NCI-H774 (cell line): ENCODE measurements at regions not wholly inside any gene's neighbourhood (a gene's known extent, or its start where the extent isn't known, plus 50 kb on each side); places are given as distances from the start of the nearest gene placed in this dataset.
A peak's percentile ranks its signal among the peaks of the same experiment; 100 is the strongest.
"Not testable (repeated sequence)": the region's sequence is repeated elsewhere in the genome, so short reads cannot be mapped to it uniquely, and the experiment has no call there.

Source experiments
- DNase-seq: peaks from one replicate; lab custom pipeline; 2025; lab: John Stamatoyannopoulos, UW

DNA sequence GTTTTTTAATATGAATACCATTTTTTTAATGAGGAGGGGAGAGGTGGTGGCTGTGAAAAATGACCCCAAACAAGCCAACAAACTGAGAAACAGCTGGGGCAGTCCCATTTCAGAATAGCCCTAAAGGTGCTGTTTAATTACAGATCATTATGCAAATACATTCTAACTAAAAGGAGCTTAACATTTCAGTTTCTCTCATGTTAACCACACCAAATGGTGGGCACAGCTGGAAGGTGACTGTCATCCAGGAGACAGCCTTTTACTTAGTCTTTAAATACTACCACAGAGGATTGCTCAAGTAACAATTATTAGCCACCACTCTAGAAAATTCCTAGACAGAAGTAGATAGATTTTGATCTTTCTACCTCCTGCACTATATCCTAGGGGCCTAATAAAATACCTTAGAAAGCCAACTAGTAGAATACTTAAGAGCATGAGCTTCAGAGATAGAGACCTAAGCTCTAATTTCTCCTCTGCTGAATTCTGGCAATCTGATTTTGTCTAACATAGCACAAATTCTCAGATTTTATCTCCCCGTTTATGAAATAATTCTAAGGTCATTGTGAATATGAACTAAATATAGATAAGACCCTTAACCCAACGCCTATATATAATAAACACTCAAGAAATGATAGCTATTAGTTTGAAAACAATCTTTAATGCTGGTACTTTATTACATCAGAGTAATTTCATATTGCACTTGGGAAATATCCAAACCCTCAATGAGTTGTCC is 615.1 kb upstream of the NRSN1 start:
- DNase-seq = no peak

DNA sequence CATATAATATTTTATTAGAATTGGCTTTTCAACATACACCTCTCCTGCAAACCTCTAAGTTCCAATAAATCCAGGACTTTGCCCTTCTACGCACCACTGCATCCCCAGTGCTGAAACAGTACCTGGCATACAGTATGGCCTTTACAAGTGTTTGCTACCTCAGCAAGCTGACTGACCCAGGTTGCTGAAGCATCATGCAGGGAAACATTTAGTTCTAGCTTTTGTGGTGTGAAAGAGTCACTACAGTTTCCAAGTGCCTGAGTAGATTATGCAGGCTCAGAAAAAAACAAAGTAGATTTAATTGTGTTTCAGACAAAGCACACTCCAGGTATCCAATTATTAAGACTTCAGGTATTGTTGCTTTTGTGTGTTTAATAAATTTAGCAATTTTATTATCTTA is 614.2 kb upstream of the NRSN1 start:
- peak; percentile 28 for DNase-seq

DNA sequence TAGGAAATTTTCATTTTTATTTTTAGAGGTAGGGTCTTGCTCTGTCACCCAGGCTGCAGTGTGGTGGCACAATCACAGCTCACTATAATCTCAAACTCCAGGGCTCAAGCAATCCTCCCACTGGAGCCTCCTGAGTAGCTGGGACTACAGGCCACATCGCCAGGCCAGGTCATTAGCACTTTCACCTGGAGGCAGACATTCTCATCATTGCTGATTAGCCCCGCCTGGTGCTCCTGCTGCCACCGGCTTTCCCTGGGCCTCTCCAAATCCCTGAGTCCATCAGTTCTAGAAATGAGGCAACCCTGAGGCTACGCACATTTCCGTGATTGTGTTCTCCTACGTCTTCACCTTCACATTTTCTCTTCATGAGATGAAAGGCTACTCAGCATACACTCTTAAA is 607.7 kb upstream of the NRSN1 start:
- no peak for DNase-seq

DNA sequence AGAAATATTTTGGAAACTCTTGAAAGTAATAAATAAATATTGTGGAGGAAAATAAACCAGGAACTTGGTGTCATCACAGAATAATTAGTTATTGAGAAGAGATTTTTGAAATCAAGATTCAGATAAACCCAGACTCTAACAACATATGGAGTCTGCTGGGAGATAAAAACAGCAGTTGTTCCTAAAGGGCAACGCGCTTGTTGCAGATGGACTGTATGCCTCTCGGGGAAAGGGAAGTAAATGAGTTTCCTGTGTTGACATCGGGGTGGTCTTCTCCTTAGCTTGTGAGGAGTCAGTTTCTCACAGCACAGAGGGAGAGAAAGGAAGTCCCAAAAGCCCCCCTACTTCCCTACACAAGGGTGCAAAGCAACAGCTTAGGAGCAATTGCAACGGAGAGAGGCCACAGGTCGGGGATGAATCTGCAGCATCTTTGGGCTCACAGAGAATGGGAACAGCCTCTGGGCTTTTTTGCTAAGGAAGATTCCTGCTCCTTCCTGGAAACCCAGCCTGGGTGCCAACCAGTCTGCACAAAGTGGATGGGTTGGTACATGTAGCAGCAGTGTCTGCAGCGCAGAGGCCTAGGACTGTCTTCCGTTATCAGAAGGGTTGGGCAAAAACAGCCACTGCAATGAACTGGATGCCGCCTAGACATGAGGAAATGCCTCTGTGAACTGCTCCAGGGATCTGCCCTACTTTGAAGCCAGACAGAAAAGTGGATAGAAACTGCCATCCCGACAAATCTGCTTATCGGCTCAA is 603.0 kb upstream of the NRSN1 start:
- no peak for DNase-seq

DNA sequence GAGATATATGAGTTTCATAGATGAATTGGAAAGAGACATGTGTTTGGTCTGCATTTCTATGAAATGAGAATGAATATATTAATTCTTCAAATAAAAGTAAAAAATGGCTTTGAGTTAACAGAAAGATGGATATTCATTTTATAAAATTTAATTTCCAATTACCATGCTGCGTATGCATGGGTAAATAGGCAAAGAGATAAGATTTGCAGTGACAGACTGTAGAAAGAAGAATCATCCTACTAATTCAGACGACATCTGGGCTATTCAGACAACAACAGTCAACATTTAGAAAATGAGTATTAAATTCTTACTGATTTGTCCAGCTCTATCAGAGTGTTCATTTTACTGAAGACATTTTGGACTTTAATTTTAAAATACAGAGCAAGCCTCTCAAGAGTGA is 602.2 kb upstream of the NRSN1 start:
- DNase-seq = no peak

DNA sequence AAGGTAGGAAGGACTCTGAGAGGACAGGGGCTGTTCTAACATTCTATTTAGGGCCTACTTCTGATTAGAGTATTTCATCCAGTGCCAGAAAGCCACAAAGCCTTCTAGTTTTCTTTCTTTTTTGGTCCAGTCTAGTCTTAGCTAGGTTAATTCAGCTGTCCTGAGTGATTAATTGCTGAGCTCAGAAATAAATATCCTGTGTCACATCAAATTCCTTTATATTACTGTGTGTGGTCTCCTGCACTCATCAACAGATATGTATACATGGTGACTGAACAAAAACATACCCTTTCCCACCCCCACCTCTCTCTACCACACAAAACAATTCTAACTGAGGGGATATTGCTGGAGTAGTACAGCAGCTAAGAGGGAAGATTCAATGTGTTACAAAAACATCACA is 601.5 kb upstream of the NRSN1 start:
- DNase-seq = no peak

DNA sequence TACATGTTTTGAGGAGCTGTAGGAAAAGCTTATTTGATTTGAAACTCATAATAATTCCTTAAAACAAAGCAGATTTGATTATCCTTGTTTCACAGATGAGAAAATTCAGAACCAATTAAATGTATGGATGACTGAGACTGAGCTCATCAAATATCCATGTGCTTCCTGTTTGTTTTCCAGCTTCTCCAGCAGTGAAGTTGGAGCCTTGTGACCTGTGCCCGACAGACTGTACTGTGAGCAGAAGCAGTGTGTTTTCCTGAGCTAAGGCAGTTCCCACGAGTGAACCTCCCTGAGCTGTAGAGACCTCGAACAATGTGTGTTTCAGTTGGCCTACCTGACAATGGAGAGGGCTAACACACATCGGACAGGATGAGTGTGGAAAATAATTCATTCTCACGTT is 599.5 kb upstream of the NRSN1 start:
- no peak for DNase-seq

DNA sequence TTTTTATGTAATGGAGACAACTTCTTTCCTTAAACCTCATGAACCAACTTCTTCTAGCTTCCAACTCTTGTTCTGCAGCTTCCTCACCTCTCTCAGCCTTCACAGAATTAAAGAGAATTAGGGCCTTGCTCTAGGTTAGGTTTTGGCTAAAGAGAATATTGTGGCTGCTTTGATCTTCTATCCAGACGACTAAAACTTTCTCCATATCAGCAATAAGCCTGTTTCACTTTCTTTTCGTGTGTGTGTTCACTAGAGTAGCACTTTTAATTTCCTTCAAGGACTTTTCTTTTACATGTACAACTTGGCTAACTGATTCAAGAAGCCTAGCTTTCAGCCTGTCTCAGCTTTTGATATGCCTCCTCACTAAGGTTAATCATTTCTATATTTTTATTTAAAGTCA is 596.1 kb upstream of the NRSN1 start:
- DNase-seq = no peak

DNA sequence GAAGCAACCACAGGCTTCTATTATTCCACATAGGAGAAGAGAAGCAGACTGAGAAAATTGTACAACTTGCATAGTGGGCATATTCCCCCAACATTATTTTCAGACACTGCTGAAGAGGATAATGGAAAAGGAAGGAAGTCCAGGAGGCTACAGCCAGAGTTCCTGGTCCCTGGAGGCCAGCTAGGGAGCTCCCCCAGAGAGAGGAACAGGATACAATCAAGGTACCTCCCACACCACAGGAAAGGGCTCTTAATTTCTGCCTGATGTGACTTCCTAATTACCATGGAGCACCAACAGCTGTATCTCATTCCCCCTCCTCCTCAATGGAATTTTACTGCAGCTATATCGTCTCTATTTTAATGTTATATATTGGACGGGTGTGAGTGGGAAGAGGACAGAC is 594.3 kb upstream of the NRSN1 start:
- no peak for DNase-seq

DNA sequence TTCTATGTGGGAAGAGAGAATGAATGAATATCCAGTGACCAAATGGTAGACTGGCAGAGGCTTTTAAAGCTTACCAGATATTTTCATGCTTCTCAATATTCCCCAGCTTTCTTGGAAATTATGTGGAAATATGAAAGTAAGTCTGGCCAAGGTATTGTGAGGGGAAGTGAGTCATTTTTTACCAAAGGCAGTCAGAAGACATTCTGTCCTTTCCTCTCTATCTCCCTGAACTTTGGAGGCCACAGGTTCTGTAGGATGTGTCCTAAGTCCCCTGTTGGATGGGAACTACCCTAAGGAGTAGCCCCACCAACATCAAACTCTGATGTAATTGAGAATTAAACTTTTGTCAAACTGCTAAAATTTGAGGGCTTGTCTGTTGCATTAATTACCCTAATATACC is 593.8 kb upstream of the NRSN1 start:
- DNase-seq = no peak

DNA sequence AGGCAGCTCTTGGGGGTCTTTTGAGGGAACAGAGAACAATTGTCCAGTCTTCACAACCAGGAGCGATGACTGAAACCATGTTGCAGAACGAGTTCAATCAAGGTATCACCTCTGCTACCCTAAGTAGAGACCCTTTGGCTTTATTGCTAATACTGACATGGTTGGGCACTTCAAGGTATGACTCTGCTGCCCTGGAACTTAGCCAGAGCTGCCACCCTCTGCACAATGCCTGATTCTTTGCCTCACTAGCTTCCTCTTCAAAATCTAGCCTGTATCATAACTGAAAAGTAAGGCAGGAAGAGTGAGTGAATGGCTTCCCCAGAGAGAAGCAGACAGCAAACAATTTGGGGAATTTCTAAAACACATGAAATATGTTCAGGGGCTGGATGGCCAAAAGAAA is 592.7 kb upstream of the NRSN1 start:
- DNase-seq = no peak

DNA sequence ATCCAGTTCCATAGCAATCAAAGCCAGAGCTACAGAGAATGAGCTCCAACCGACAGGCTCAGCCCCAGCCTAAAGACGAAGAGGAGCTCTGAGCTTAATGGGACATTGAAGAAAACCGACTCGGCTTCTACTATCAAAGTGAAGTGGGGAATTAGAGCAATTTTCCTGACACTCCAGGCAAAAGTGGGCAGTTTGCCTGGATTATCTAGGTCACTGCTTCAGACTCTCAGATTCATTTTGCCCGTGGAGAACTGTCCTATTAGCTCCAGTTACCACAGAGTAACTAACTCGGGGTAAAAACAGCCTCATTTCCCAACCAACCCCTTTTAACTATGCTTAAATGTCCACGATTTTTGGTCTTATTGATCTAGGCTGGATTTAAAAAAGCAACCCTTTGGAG is 592.1 kb upstream of the NRSN1 start:
- no peak for DNase-seq

DNA sequence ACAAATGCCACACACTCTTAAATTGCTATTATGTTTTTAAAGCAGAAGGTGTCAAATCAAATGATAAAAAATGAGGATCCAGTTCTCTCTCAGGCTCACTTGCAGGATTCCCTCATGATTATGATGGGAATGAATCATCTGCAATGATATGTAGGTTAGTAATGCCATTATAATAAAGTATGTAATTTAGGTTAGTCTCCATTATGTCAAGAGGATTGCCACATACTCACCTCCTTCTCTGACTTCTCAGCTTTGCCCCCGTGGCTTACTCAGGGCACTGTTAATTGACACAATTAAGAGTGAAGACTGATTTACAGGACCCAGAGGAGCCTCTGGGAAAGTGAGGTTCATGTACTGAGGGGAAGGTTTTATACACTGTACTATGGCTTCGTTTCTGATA is 591.7 kb upstream of the NRSN1 start:
- no peak for DNase-seq

DNA sequence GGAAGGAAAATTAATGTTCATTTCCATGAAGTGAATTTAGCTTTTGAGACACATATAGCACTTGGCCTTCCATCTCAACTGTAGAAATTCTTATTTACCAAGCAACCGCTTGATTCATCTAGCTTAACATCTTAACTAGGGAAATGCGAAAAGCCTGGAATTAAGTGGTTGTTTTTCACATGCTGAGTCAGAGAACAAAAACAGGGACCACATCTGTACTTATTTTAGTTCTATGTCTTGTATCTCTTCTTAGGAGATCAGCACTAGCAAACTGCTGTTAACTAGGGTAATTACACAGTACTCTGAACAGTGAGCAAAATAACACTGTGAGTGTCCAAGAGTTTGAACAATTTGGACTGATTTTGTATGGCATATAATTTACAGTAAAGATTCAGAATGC is 590.9 kb upstream of the NRSN1 start:
- no peak for DNase-seq

DNA sequence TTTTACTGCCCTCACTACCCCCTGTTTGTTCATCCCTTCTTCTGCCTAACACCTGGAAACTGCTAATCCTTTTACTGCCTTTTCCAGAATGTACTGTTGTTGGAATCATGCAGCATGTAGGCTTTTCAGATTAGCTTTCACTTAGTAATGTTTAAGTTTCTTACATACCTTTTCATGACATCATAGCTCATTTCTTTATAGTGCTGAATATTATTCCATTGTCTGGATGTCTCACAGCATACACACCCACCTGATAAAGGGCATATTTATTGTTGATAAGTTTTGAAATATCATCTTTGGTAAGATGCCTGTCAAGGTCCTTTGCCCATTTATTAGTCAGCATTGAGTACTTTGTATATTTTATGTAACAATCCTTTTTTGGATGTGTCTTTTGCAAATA is 588.2 kb upstream of the NRSN1 start:
- no peak for DNase-seq

DNA sequence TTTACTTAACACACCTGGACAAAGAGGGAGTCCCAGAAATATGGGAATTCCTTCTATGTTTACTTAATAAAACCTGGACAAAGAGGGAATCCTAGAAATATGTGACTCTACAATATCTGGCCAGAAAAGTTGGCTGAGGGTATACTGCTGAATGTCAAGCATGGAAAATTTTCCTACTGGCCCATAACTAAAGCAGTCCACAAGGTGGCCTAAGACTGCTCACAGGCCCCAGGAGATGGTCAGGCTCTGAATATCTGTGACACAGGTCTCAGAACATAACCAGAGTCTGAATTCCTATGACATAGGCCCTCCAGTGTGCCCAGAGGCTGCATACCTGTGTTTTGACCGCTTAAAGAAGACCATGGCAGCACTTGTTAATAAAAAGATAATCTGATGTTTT is 578.2 kb upstream of the NRSN1 start:
- DNase-seq = no peak

DNA sequence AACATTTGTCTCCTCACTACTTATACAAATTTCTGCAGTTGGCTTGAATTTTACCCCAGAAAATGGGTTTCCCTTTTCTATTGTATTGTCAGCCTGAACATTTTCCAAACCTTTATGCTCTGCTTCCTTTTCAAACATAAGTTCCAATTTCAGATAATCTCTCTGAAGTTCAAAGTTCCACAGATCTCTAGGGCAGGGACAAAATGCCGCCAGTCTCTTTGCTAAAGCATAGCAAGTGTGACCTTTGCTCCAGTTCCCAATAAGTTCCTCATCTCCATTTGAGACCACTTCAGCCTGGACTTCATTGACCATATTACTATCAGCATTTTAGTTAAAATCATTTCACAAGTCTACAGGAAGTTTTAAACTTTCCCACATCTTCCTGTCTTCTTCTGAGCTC is 571.1 kb upstream of the NRSN1 start:
- not testable (repeated sequence) for DNase-seq

DNA sequence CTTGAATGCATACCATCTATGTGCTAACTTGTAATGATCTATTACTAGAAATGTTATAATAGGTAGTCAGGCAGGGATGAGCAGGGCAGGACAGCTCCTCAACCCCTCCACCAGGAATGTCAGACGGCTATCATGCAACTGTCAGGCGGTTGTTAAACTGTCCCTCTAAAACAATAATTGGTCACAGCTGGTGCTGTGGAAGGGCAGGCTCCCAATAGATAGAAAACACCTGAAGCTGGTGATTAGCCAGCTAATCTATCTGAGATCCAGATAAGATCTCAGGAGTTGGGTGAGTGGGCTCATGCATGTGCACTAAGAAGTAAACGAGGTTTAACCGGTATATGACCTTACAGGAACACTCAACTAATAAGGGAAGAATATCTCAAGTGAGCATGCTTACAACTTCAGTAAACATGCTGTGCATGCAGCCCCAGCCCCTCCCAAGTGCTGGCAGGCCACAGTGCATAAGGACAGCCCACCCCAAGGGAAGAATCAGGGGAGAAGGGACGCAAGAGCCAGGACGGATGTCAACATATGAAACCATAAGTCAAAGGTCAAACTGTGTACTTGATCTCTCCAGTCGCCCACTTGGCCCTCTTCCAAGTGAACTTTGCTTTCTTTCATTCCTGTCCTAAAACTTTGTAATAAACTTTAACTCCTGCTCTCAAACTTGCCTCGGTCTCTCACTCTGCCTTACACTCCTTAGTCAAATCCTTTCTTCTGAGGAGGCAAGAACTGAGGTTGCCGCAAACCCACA is 566.2 kb upstream of the NRSN1 start:
- no peak for DNase-seq

DNA sequence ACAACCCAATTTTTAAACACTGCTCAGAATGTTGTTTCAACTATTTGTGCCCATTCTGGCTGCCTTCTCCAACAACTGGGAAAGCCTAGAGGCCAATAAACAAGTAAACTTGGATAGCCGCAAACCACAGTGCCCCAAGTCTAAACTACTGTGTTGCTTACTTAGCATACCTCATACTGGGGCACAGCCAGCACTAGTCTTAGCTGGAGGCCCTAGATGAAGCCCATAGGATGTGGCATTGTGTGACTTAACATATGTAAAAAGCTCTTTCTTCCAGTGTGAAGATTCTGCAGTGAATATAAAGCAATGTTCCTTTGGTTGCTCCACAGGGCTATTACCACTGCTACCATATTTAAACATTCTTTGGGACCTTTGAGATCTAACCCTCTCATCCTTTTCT is 564.3 kb upstream of the NRSN1 start:
- DNase-seq = no peak

DNA sequence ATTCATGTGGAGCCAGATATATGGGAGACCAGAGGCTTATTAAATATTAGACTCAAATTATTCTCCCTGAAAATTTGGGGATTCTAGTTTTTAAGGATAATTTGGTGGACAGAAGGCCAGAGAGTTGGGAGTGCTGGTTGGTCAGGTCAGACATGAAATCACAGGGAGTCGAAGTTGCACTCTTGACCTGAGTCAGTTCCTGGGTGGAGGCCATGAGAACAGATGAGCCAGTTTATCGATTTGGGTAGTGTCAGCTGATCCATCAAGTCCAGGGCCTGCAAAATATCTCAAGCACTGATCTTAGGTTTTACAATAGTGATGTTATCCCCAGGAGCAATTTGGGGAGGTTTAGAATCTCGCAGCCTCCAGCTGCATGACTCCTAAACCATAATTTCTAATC is 563.5 kb upstream of the NRSN1 start:
- DNase-seq = no peak

DNA sequence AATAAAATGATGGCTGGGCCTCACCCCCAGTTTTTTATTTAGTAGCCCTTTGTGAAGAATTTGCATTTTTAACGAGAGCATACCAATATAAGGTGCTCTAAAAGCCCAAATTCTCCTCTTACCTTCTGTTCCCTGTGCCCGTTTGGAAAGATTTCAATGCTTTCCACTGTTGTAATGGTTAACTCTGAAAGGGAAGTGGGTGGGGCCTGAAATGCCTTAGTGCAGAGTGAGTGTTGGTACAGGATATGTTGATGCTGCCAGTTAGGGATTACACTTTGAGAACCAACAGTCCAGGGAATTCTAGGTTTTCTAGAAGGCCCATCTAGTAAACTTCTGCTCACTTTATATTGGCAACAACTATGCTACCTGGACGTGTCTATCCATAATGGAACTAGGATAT is 562.7 kb upstream of the NRSN1 start:
- no peak for DNase-seq

DNA sequence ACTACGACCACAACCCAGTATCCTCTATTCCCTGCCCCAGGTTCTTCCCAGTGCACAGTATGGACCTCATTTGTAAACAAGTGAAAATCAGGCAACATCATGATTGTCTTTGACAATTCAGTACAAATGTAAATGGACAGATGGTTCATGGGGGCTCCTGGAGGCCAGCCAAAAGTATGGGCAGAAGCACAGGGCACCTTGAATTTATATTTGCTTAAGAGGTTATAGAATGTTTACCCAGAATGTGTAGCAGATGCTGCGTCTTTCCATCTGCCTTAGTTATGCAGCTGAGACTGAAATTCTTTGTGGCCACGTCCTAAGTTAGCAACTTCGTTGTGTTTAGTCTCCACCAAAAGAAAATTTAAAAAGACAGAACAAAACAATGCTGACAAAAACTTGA is 559.6 kb upstream of the NRSN1 start:
- DNase-seq = no peak

DNA sequence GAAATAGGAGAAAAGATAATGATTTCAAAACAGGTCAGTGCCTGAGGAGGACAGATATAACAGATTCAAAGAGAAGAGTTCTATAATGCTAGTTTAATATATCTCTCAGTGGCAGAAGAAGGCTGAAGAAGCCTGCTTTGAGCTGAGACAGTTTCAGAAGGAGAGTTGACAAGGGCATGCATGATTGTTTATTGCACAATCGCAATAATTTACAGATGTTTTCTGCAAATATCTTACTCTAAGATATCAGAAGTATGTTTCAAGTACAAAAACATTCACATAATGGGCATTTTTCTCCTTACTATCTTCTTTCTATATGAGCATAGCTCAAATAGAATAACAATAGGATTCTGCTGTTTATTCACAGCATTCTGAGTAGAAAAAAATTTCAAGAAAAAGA is 557.7 kb upstream of the NRSN1 start:
- no peak for DNase-seq
